Naive thymus-derived CD4-positive, alpha-beta T cell (primary cell): ENCODE measurements at regions not wholly inside any gene's neighbourhood (a gene's known extent, or its start where the extent isn't known, plus 50 kb on each side); places are given as distances from the start of the nearest gene placed in this dataset.
"Not testable (repeated sequence)": the region's sequence is repeated elsewhere in the genome, so short reads cannot be mapped to it uniquely, and the experiment has no call there.

ENCODE experiments used
- ATAC-seq: fragments of 150-1000 bp; cut with Tn5 transposase; 2 replicates; pipeline ENCODE4 v1.10.0; 2021; ENCODE audit warnings: mild to moderate bottlenecking, moderate library complexity
- CTCF ChIA-PET: fragments of 350-600 bp; sonication (Branson Sonifier 250); formaldehyde crosslinking; loops from one replicate; lab custom pipeline; 2021; ENCODE audit warnings: antibody characterized with exemption; lab: Charles Lee
- POLR2A ChIA-PET: fragments of 350-600 bp; sonication (Branson Sonifier 250); formaldehyde crosslinking; loops from one replicate; lab custom pipeline; 2021; ENCODE audit warnings: antibody characterized with exemption, inconsistent platforms; lab: Charles Lee
- DNase-seq, 9 donors: peaks; one replicate each; pipeline versions ENCODE4 v3.0.0 to v3.0.0-alpha.2; 2020 to 2022; ENCODE audit warnings: mixed read lengths in 1 of 9
- H3K27ac ChIP-seq: one replicate; pipeline ENCODE4 v1.7.0; 2013; ENCODE audit warnings: mild to moderate bottlenecking, low read depth, low read length, moderate library complexity
- H3K27me3 ChIP-seq, 2 donors: one replicate each; pipeline ENCODE4 v1.7.0; 2013; ENCODE audit warnings: low read length in 2 of 2, mild to moderate bottlenecking in 2 of 2, moderate library complexity in 2 of 2; ENCODE audit not compliant: control insufficient read depth in 2 of 2, insufficient read depth in 2 of 2
- H3K36me3 ChIP-seq, 3 experiments: 1 replicate in 2 of 3; 2 replicates in 1 of 3; pipeline ENCODE4 v1.7.0; 2013; ENCODE audit warnings: low read length in 3 of 3, mild to moderate bottlenecking in 3 of 3, moderate library complexity in 1 of 3; ENCODE audit not compliant: insufficient read depth in 3 of 3, control insufficient read depth in 2 of 3
- H3K4me1 ChIP-seq, 2 donors: one replicate each; pipeline ENCODE4 v1.7.0; 2013; ENCODE audit warnings: low read length in 2 of 2, mild to moderate bottlenecking in 2 of 2, moderate library complexity in 1 of 2; ENCODE audit not compliant: control insufficient read depth in 2 of 2, insufficient read depth in 2 of 2
- H3K4me3 ChIP-seq: 2 replicates; pipeline ENCODE4 v1.7.0; 2013; ENCODE audit warnings: mild to moderate bottlenecking, low read length
- H3K9me3 ChIP-seq, 3 experiments: 1 replicate in 2 of 3; 2 replicates in 1 of 3; pipeline ENCODE4 v1.7.0; 2013; ENCODE audit warnings: low read length in 3 of 3; ENCODE audit not compliant: control insufficient read depth in 2 of 3
- H3K27ac Mint-ChIP-seq, 9 donors: one replicate each; pipeline ENCODE4 v1.8.0; 2020 to 2022; ENCODE audit warnings: mixed read lengths in 9 of 9, mild to moderate bottlenecking in 8 of 9, moderate library complexity in 5 of 9, inconsistent platforms in 2 of 9
- H3K27me3 Mint-ChIP-seq, 5 donors: one replicate each; pipeline ENCODE4 v1.8.0; 2021 to 2022; ENCODE audit warnings: mixed read lengths in 5 of 5, mild to moderate bottlenecking in 1 of 5
- H3K36me3 Mint-ChIP-seq, 5 donors: one replicate each; pipeline ENCODE4 v1.8.0; 2020 to 2022; ENCODE audit warnings: mixed read lengths in 5 of 5, mild to moderate bottlenecking in 3 of 5, inconsistent platforms in 1 of 5
- H3K4me1 Mint-ChIP-seq, 7 donors: one replicate each; pipeline ENCODE4 v1.8.0; 2020 to 2022; ENCODE audit warnings: mixed read lengths in 7 of 7, mild to moderate bottlenecking in 3 of 7, inconsistent platforms in 1 of 7
- H3K4me3 Mint-ChIP-seq, 10 donors: one replicate each; pipeline ENCODE4 v1.8.0; 2020 to 2022; ENCODE audit warnings: mild to moderate bottlenecking in 10 of 10, mixed read lengths in 10 of 10, moderate library complexity in 6 of 10, inconsistent platforms in 2 of 10
- H3K9me3 Mint-ChIP-seq, 11 donors: one replicate each; pipeline ENCODE4 v1.8.0; 2020 to 2022; ENCODE audit warnings: mixed read lengths in 11 of 11, mild to moderate bottlenecking in 4 of 11, inconsistent platforms in 1 of 11, moderate library complexity in 1 of 11
- intact Hi-C, 2 donors: fragments of 100-400 bp; cut with micrococcal nuclease; formaldehyde crosslinking; loops; one replicate each; pipeline ENCODE4 v1.15.1; 2023

DNA sequence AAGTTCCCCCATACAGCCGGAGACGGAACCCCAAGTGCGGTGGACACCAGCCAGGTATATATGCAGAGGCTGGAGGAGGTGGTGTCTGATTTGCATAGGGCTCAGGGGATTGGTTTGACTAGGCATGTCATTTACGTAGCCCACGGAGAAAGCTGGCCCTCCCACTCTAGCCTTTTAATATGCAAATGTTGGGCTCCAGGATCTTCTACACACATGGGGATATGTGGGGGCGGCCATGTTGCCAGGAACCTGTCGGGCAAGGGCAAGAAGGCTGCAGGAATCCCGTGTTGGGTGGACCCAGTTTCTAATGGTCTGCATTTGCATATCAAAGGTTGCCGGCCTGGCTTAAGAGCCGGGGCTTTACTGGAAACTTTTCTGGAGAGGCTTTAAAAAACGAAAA lies 57.4 kb downstream of the FTHL17 start:
- H3K9me3 ChIP-seq, H3K4me1 ChIP-seq, H3K4me3 ChIP-seq, CTCF ChIA-PET, H3K4me3 Mint-ChIP-seq, H3K4me1 Mint-ChIP-seq, intact Hi-C loops, H3K9me3 Mint-ChIP-seq, H3K27ac Mint-ChIP-seq, POLR2A ChIA-PET, H3K27me3 ChIP-seq, H3K27ac ChIP-seq, ATAC-seq, H3K36me3 ChIP-seq, DNase-seq, H3K27me3 Mint-ChIP-seq, H3K36me3 Mint-ChIP-seq: not testable (repeated sequence)

DNA sequence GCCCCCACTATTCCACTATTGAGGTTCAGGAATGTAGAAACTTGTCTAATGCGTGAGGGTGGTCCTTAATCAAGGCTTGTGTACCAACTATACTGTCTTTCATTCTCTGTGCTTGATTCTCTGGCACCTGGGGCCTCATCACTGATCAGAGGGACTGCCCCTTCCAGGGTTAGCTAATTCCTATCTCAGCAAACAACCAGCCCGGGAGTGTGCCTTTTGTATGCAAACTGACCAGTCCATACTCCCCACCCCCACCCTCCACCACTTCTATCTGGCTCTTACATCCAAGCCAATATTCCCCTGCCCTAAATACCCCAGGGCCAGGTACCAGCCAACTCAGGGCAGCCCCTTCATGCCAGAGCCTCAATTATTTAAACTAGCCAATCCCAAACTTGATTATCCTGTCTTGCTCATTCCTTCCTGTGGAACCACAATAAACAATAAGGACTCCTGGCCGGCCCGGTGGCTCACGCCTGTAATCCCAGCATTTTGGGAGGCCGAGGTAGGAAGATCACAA lies 59.3 kb downstream of the FTHL17 start:
- no peaks in the 10 kb centered on the region for H3K27me3 Mint-ChIP-seq
- no peaks in the 10 kb centered on the region for H3K36me3 Mint-ChIP-seq
- no peaks in the 10 kb centered on the region for H3K4me1 ChIP-seq
- no peak for DNase-seq
- no peak for ATAC-seq
- no peak overlapping the region for H3K4me3 ChIP-seq
- H3K4me1 Mint-ChIP-seq = no peaks in the 10 kb centered on the region
- no peaks in the 10 kb centered on the region for H3K27me3 ChIP-seq
- CTCF ChIA-PET = interaction anchor here (0.8 kb wide), 1 partner anchor 387 kb away, joined by 3 read pairs; no protein-coding TSS in a partner anchor
- peaks cover 0 to 5% (median 0%) of the 10 kb centered on the region in 11 donors for H3K9me3 Mint-ChIP-seq
- no peaks in the 10 kb centered on the region for H3K36me3 ChIP-seq
- POLR2A ChIA-PET = no interaction called here
- no peak overlapping the region for H3K27ac Mint-ChIP-seq
- intact Hi-C loops = no loop called here
- H3K9me3 ChIP-seq = no peaks in the 10 kb centered on the region
- no peak overlapping the region for H3K27ac ChIP-seq
- H3K4me3 Mint-ChIP-seq = no peak overlapping the region

DNA sequence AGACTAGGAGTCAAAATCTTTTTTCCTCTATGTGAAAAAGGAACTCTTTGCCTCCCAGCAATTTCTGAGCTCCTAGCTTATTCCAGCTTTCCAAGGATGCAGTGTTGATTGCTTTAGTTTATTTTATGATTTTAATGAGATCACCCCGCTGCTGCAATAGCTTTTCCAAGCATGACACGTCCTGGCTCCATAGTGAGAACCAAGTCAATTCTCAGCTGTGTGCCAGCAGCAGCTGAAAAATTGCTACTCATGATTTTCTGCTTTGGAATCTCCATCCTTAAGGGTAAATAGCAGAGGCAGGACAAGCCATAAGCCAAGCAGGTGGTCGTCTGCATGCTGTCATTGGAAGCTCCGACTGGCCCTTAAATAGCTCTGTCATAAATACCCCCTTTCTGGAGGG lies 64.5 kb downstream of the FTHL17 start:
- no peaks in the 10 kb centered on the region for H3K27me3 ChIP-seq
- H3K36me3 ChIP-seq = no peaks in the 10 kb centered on the region
- H3K4me1 ChIP-seq = no peaks in the 10 kb centered on the region
- intact Hi-C loops = no loop called here
- H3K36me3 Mint-ChIP-seq = no peaks in the 10 kb centered on the region
- DNase-seq = no peak
- H3K4me3 ChIP-seq = no peak overlapping the region
- ChIA-PET POLR2A (no interaction called here), CTCF (no interaction called here)
- H3K4me1 Mint-ChIP-seq = no peaks in the 10 kb centered on the region
- no peak overlapping the region for H3K27ac Mint-ChIP-seq
- peaks cover 0 to 6% (median 0%) of the 10 kb centered on the region in 5 donors for H3K27me3 Mint-ChIP-seq
- H3K27ac ChIP-seq = no peak overlapping the region
- H3K9me3 Mint-ChIP-seq = no peaks in the 10 kb centered on the region
- ATAC-seq = no peak
- no peaks in the 10 kb centered on the region for H3K9me3 ChIP-seq
- H3K4me3 Mint-ChIP-seq = no peak overlapping the region

DNA sequence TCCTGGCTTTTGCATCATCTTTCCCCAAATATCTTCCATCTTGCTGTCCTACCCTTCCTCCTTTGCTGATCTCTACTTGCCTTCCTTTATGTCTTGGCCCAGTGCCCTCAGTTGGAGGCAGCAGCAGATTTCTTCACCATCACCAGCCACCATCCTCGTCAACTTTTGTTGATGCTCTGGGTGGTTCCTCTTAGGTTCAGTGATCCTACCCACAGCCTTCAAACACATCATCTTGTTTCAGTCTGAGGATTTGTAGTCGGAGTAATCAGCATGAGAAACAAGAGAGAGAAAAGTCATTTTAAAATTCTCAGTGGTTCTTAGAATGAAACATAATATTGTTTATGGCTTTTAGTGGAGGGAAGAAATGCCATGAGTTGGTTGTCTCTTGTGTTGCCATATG lies 65.8 kb downstream of the FTHL17 start:
- no peak for ATAC-seq
- POLR2A ChIA-PET = no interaction called here

DNA sequence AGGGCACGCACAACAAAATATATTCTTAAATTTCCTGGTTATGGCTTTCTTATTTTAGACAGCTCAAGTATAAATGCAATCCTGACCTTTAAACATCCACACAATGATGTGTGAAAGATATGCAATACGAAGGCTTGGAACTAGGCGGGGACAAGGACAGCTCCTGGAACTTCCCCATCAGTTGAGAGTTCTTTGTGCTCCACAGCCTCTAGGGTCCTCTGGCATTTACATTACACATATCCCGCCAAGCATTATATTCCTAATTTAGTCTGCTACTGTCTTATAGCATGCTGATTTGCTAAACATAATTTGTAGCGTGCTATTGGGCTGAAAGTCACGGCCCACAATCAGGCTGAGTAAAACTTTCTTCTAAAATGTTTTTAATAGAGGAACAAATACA lies 74.4 kb downstream of the FTHL17 start:
- H3K9me3 Mint-ChIP-seq = peaks cover 0 to 2% (median 0%) of the 10 kb centered on the region in 11 donors
- ATAC-seq (no peak), DNase-seq (no peak)
- no peaks in the 10 kb centered on the region for H3K36me3 Mint-ChIP-seq
- H3K4me3 ChIP-seq = no peak overlapping the region
- no peaks in the 10 kb centered on the region for H3K27me3 ChIP-seq
- peaks cover 0 to 4% (median 0%) of the 10 kb centered on the region in 5 donors for H3K27me3 Mint-ChIP-seq
- peaks cover 0 to 3% (median 0%) of the 10 kb centered on the region in 7 donors for H3K4me1 Mint-ChIP-seq
- no peaks in the 10 kb centered on the region for H3K36me3 ChIP-seq
- POLR2A ChIA-PET = no interaction called here
- intact Hi-C loops = no loop called here
- no peaks in the 10 kb centered on the region for H3K4me1 ChIP-seq
- no peak overlapping the region for H3K27ac Mint-ChIP-seq
- H3K4me3 Mint-ChIP-seq = no peak overlapping the region
- CTCF ChIA-PET = no interaction called here
- H3K9me3 ChIP-seq = no peaks in the 10 kb centered on the region
- H3K27ac ChIP-seq = no peak overlapping the region

More for the DNA sequence above, 65.8 kb downstream of the FTHL17 start:
- no peaks in the 10 kb centered on the region for H3K4me1 ChIP-seq
- Mint-ChIP-seq H3K4me3 (no peak overlapping the region), H3K4me1 (no peaks in the 10 kb centered on the region), H3K9me3 (no peaks in the 10 kb centered on the region), H3K27me3 (peaks cover 0 to 6% (median 0%) of the 10 kb centered on the region in 5 donors), H3K36me3 (no peaks in the 10 kb centered on the region), H3K27ac (no peak overlapping the region)
- H3K27ac ChIP-seq = no peak overlapping the region
- no peak overlapping the region for H3K4me3 ChIP-seq
- H3K9me3 ChIP-seq = no peaks in the 10 kb centered on the region
- intact Hi-C loops = no loop called here
- no peaks in the 10 kb centered on the region for H3K36me3 ChIP-seq
- H3K27me3 ChIP-seq = no peaks in the 10 kb centered on the region
- CTCF ChIA-PET = no interaction called here
- DNase-seq = no peak

DNA sequence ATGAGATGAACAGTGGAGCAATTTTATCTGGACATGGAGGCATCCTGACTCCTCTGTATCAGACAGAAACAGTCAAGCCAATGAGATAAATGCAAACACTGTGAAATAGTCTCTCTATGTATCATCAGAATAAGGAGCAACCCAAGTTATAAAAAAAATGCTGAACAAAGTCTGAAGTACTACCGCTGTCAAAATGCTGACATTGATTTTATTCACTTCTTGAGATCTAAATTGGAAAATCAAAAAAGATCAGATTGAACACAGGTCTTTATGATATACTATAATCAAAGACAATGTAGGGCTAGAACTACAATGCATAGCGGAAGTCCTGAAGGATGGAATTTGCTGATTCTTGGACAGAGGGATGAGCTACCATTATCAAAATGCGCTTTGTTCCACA lies 76.1 kb downstream of the FTHL17 start:
- Histone ChIP-seq H3K4me1 (no peaks in the 10 kb centered on the region), H3K27ac (no peak overlapping the region), H3K36me3 (no peaks in the 10 kb centered on the region), H3K4me3 (no peak overlapping the region), H3K27me3 (no peaks in the 10 kb centered on the region), H3K9me3 (no peaks in the 10 kb centered on the region)
- Mint-ChIP-seq H3K36me3 (no peaks in the 10 kb centered on the region), H3K27me3 (peaks cover 0 to 4% (median 0%) of the 10 kb centered on the region in 5 donors), H3K4me3 (no peak overlapping the region), H3K9me3 (peaks cover 0 to 2% (median 0%) of the 10 kb centered on the region in 11 donors), H3K4me1 (peaks cover 0 to 5% (median 0%) of the 10 kb centered on the region in 7 donors), H3K27ac (no peak overlapping the region)
- POLR2A ChIA-PET = no interaction called here
- intact Hi-C loops = no loop called here
- CTCF ChIA-PET = no interaction called here
- DNase-seq (no peak), ATAC-seq (no peak)

DNA sequence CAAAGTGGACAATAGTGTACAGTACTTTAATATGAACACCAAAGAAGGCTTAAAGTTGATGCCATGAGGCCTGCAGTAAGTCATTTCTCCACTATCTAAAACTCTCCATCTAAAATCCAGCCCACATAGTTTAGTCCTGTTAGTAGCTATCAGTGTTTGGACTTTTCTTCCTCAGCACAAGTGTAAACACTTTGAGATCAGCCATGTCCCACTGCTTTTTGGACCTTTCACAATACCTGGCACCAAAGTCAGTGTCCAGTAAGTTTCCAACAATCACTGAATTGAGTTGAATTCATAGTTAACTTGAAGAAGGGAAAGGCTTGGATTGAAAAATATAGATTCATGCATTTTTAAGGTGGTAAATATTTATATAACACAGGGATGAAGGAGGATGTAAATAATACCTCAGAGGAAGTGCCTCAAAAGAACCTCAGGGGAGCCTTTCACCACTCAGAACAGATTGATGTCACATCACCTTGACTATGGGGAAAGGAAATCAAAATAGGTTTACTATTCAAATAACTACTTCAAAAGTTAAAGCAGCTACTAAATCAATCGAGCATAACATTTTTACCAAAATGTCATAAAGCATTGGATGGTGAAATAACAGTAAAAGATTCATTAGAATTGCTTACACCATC lies 76.7 kb downstream of the FTHL17 start:
- intact Hi-C loops = no loop called here
- H3K9me3 Mint-ChIP-seq = peaks cover 0 to 2% (median 0%) of the 10 kb centered on the region in 11 donors
- H3K27me3 Mint-ChIP-seq = peaks cover 0 to 4% (median 0%) of the 10 kb centered on the region in 5 donors
- no peaks in the 10 kb centered on the region for H3K36me3 ChIP-seq
- H3K4me3 ChIP-seq = no peak overlapping the region
- H3K4me1 Mint-ChIP-seq = peaks cover 0 to 5% (median 0%) of the 10 kb centered on the region in 7 donors
- no peaks in the 10 kb centered on the region for H3K36me3 Mint-ChIP-seq
- DNase-seq (no peak), ATAC-seq (no peak)
- no peaks in the 10 kb centered on the region for H3K4me1 ChIP-seq
- POLR2A ChIA-PET = no interaction called here
- no peaks in the 10 kb centered on the region for H3K9me3 ChIP-seq
- CTCF ChIA-PET = no interaction called here
- no peak overlapping the region for H3K4me3 Mint-ChIP-seq
- H3K27ac Mint-ChIP-seq = peak overlapping the region in 1 of 9 donors; percentile 23
- no peaks in the 10 kb centered on the region for H3K27me3 ChIP-seq
- no peak overlapping the region for H3K27ac ChIP-seq
